Breast epithelium (tissue), 4 donors: ENCODE measurements at regions not wholly inside any gene's neighbourhood (a gene's known extent, or its start where the extent isn't known, plus 50 kb on each side); places are given as distances from the start of the nearest gene placed in this dataset.

Experiments
- DNase-seq, 2 donors: peaks; one replicate each; pipeline ENCODE4 v3.0.0-alpha.2; 2019; ENCODE audit warnings: low spot score in 2 of 2
- H3K27ac ChIP-seq, 2 donors: fragments of 200-600 bp; sonication (generic) in 1 of 2; one replicate each; pipeline ENCODE4 v1.5.1; 2016 to 2019; ENCODE audit warnings: mild to moderate bottlenecking in 1 of 2
- H3K27me3 ChIP-seq, 2 donors: fragments of 200-600 bp; sonication (generic) in 1 of 2; one replicate each; pipeline versions ENCODE4 v1.5.1 to v1.6.0; 2017 to 2019; ENCODE audit warnings: control low read depth in 1 of 2, mild to moderate bottlenecking in 1 of 2
- H3K36me3 ChIP-seq: fragments of 200-600 bp; one replicate; pipeline ENCODE4 v1.5.1; 2019
- H3K4me1 ChIP-seq, 2 donors: fragments of 200-600 bp; sonication (generic); one replicate each; pipeline ENCODE4 v1.5.1; 2016 to 2019; ENCODE audit warnings: control low read depth in 1 of 2
- H3K4me3 ChIP-seq, 3 donors: fragments of 200-600 bp; sonication (generic); 1 replicate in 2 of 3; 2 replicates in 1 of 3; pipeline ENCODE4 v1.5.1; 2016 to 2019; ENCODE audit warnings: mild to moderate bottlenecking in 3 of 3, moderate library complexity in 2 of 3
- H3K9me3 ChIP-seq, 2 donors: fragments of 200-600 bp; sonication (generic) in 1 of 2; one replicate each; pipeline ENCODE4 v1.5.1; 2016 to 2019; ENCODE audit warnings: control low read depth in 1 of 2
- CTCF ChIP-seq, 3 donors: fragments of 450-650 bp; IDR thresholded peaks; one replicate each; pipeline ENCODE4 v1.5.1; 2016 to 2017; ENCODE audit warnings: antibody characterized with exemption in 3 of 3, mild to moderate bottlenecking in 3 of 3, moderate library complexity in 3 of 3
- POLR2A ChIP-seq: fragments of 450-650 bp; IDR thresholded peaks from one replicate; pipeline ENCODE4 v1.6.1; 2016; ENCODE audit warnings: antibody characterized with exemption, mild to moderate bottlenecking, moderate library complexity
- POLR2AphosphoS5 ChIP-seq, 3 donors: sonication (generic); formaldehyde crosslinking; IDR thresholded peaks; one replicate each; pipeline ENCODE4 v1.6.1; 2017; ENCODE audit warnings: antibody characterized with exemption in 3 of 3
- intact Hi-C: fragments of 100-400 bp; cut with DNase I; formaldehyde crosslinking; loops from one replicate; pipeline ENCODE4 v1.15.1; 2023; ENCODE audit warnings: low total_unique reads

- Histone ChIP-seq H3K4me3 (no peak overlapping the region), H3K36me3 (no peaks in the 10 kb centered on the region), H3K9me3 (no peaks in the 10 kb centered on the region), H3K4me1 (no peaks in the 10 kb centered on the region), H3K27me3 (peaks cover 0 to 39% of the 10 kb centered on the region in 2 donors), H3K27ac (no peak overlapping the region)
- TF ChIP-seq POLR2A (no peak), POLR2AphosphoS5 (IDR thresholded peaks at IDR 0.05) (no peak), CTCF (IDR thresholded peaks at IDR 0.05) (no peak)
- no peak for DNase-seq
- intact Hi-C loops = no loop called here
Observed at GRCh38 chrX:130974323-130974722, 71.3 kb upstream of the ENOX2 start.

- Histone ChIP-seq H3K36me3 (no peaks in the 10 kb centered on the region), H3K27me3 (peaks cover 0 to 43% of the 10 kb centered on the region in 2 donors), H3K4me3 (no peak overlapping the region), H3K27ac (no peak overlapping the region), H3K4me1 (no peaks in the 10 kb centered on the region), H3K9me3 (no peaks in the 10 kb centered on the region)
- TF ChIP-seq POLR2AphosphoS5 (IDR thresholded peaks at IDR 0.05) (no peak), POLR2A (no peak), CTCF (IDR thresholded peaks at IDR 0.05) (peak in 1 of 3 donors; percentile 33)
- no peak for DNase-seq
- intact Hi-C loops = no loop called here
Observed at GRCh38 chrX:130975947-130976346, 72.9 kb upstream of the ENOX2 start.

GRCh38 chrX:130981836-130982235, 76.3 kb upstream of the ARHGAP36 start:
- Histone ChIP-seq H3K4me1 (no peaks in the 10 kb centered on the region), H3K27ac (no peak overlapping the region), H3K36me3 (no peaks in the 10 kb centered on the region), H3K9me3 (no peaks in the 10 kb centered on the region), H3K27me3 (peaks cover 0 to 39% of the 10 kb centered on the region in 2 donors), H3K4me3 (no peak overlapping the region)
- no peak for DNase-seq
- intact Hi-C loops = no loop called here
- no peak for TF ChIP-seq CTCF (IDR thresholded peaks at IDR 0.05)

GRCh38 chrX:130984782-130985181, 73.4 kb upstream of the ARHGAP36 start:
- no peaks in the 10 kb centered on the region for H3K9me3 ChIP-seq
- H3K4me3 ChIP-seq = no peak overlapping the region
- H3K4me1 ChIP-seq = no peaks in the 10 kb centered on the region
- no peaks in the 10 kb centered on the region for H3K36me3 ChIP-seq
- intact Hi-C loops = no loop called here
- H3K27ac ChIP-seq = no peak overlapping the region
- no peak for TF ChIP-seq CTCF (IDR thresholded peaks at IDR 0.05)
- no peak for TF ChIP-seq POLR2A
- TF ChIP-seq POLR2AphosphoS5 (IDR thresholded peaks at IDR 0.05) = no peak
- no peak for DNase-seq
- peaks cover 0 to 41% of the 10 kb centered on the region in 2 donors for H3K27me3 ChIP-seq

GRCh38 chrX:130987241-130987640, 70.9 kb upstream of the ARHGAP36 start:
- intact Hi-C loops = no loop called here
- no peaks in the 10 kb centered on the region for H3K9me3 ChIP-seq
- H3K4me3 ChIP-seq = no peak overlapping the region
- H3K27me3 ChIP-seq = peaks cover 0 to 40% of the 10 kb centered on the region in 2 donors
- no peak for DNase-seq
- no peak for TF ChIP-seq POLR2A
- TF ChIP-seq CTCF (IDR thresholded peaks at IDR 0.05) = no peak
- TF ChIP-seq POLR2AphosphoS5 (IDR thresholded peaks at IDR 0.05) = no peak
- no peaks in the 10 kb centered on the region for H3K36me3 ChIP-seq
- no peaks in the 10 kb centered on the region for H3K4me1 ChIP-seq
- H3K27ac ChIP-seq = no peak overlapping the region
